Mucosa of descending colon (tissue), 3 donors: ENCODE measurements at regions not wholly inside any gene's neighbourhood (a gene's known extent, or its start where the extent isn't known, plus 50 kb on each side); places are given as distances from the start of the nearest gene placed in this dataset.

ENCODE experiments used
- ATAC-seq: fragments of 200-7000 bp; cut with Tn5 transposase; one replicate; pipeline ENCODE4 v1.9.1; 2020; ENCODE audit warnings: mild to moderate bottlenecking, moderate library complexity
- DNase-seq, 3 donors: peaks; one replicate each; pipeline ENCODE4 v3.0.0-alpha.2; 2020
- H3K36me3 ChIP-seq: fragments of 200-600 bp; one replicate; pipeline ENCODE4 v1.8.0; 2021; ENCODE audit warnings: low read depth, mild to moderate bottlenecking
- H3K4me1 ChIP-seq: fragments of 200-600 bp; one replicate; pipeline ENCODE4 v1.8.0; 2021; ENCODE audit warnings: low read depth, mild to moderate bottlenecking
- H3K4me3 ChIP-seq: fragments of 200-600 bp; one replicate; pipeline ENCODE4 v1.8.0; 2021; ENCODE audit warnings: mild to moderate bottlenecking
- H3K9me3 ChIP-seq: fragments of 200-600 bp; one replicate; pipeline ENCODE4 v1.8.0; 2021; ENCODE audit warnings: mild to moderate bottlenecking
- CTCF ChIP-seq: fragments of 200-600 bp; IDR thresholded peaks from one replicate; pipeline ENCODE4 v1.8.0; 2022; ENCODE audit warnings: antibody characterized with exemption, mild to moderate bottlenecking
- intact Hi-C, 2 donors: fragments of 100-400 bp; cut with DNase I in 1 of 2; cut with micrococcal nuclease in 1 of 2; formaldehyde crosslinking; loops; one replicate each; pipeline versions ENCODE4 v1.11.0 to v1.11.1; 2022; cut with DNase I, micrococcal nuclease
- donor health status: DM: no; HTN: no; CAD: no; lungs with moderate emphysema.
- donor health status: DM: no; HTN: no; CAD: no.
- donor health status: DM: no; HTN: yes; CAD: no.

- H3K4me1 ChIP-seq = no peaks in the 10 kb centered on the region
- no peaks in the 10 kb centered on the region for H3K9me3 ChIP-seq
- ATAC-seq (no peak), DNase-seq (no peak)
- TF ChIP-seq CTCF = no peak
- H3K4me3 ChIP-seq = no peak overlapping the region
- intact Hi-C loops = no loop called here
- no peaks in the 10 kb centered on the region for H3K36me3 ChIP-seq
Measured at GRCh38 chr13:34207872-34208271, 389.9 kb downstream of the RFC3 start.

GRCh38 chr13:34208336-34208735 lies 390.4 kb downstream of the RFC3 start:
- Histone ChIP-seq H3K36me3 (no peaks in the 10 kb centered on the region), H3K9me3 (no peaks in the 10 kb centered on the region), H3K4me3 (no peak overlapping the region), H3K4me1 (no peaks in the 10 kb centered on the region)
- no peak for TF ChIP-seq CTCF
- DNase-seq (no peak), ATAC-seq (no peak)
- intact Hi-C loops = no loop called here

- H3K4me1 ChIP-seq = no peaks in the 10 kb centered on the region
- no peak overlapping the region for H3K4me3 ChIP-seq
- no peaks in the 10 kb centered on the region for H3K9me3 ChIP-seq
- ATAC-seq (no peak), DNase-seq (no peak)
- no peak for TF ChIP-seq CTCF
- intact Hi-C loops = no loop called here
- H3K36me3 ChIP-seq = no peaks in the 10 kb centered on the region
Measured at GRCh38 chr13:34210341-34210740, 392.4 kb downstream of the RFC3 start.

- Histone ChIP-seq H3K4me3 (no peak overlapping the region), H3K4me1 (no peaks in the 10 kb centered on the region), H3K36me3 (no peaks in the 10 kb centered on the region), H3K9me3 (no peaks in the 10 kb centered on the region)
- ATAC-seq (no peak), DNase-seq (no peak)
- intact Hi-C loops = no loop called here
- TF ChIP-seq CTCF = no peak
Measured at GRCh38 chr13:34214686-34215085, 396.7 kb downstream of the RFC3 start.

- Histone ChIP-seq H3K36me3 (no peaks in the 10 kb centered on the region), H3K4me3 (no peak overlapping the region), H3K4me1 (no peaks in the 10 kb centered on the region), H3K9me3 (no peaks in the 10 kb centered on the region)
- DNase-seq (no peak), ATAC-seq (no peak)
- TF ChIP-seq CTCF = no peak
- intact Hi-C loops = no loop called here
Measured at GRCh38 chr13:34216256-34216655, 398.3 kb downstream of the RFC3 start.

GRCh38 chr13:34217343-34218025 lies 399.5 kb downstream of the RFC3 start:
- Histone ChIP-seq H3K4me3 (no peak overlapping the region), H3K36me3 (no peaks in the 10 kb centered on the region), H3K4me1 (no peaks in the 10 kb centered on the region), H3K9me3 (no peaks in the 10 kb centered on the region)
- intact Hi-C loops = no loop called here
- no peak for DNase-seq
- no peak for TF ChIP-seq CTCF
- no peak for ATAC-seq
